Choroid plexus epithelial cell (primary cell): ENCODE measurements at regions not wholly inside any gene's neighbourhood (a gene's known extent, or its start where the extent isn't known, plus 50 kb on each side); places are given as distances from the start of the nearest gene placed in this dataset.
A peak's percentile ranks its signal among the peaks of the same experiment; 100 is the strongest.

Source experiments
- DNase-seq: peaks from one replicate; pipeline ENCODE4 v3.0.0-alpha.2; 2010; ENCODE audit warnings: low read depth
- H3K4me3 ChIP-seq: 2 replicates; pipeline ENCODE4 v1.5.1; 2011; ENCODE audit warnings: low read depth, mild to moderate bottlenecking, control low read depth, low read length, moderate library complexity
- TF ChIP-seq, protein P1 (sequence below): conservative IDR thresholded peaks from 2 replicates; pipeline ENCODE4 v1.5.1; 2011; ENCODE audit warnings: low read depth, mild to moderate bottlenecking, control low read depth, inconsistent platforms, low read length, moderate library complexity

DNA sequence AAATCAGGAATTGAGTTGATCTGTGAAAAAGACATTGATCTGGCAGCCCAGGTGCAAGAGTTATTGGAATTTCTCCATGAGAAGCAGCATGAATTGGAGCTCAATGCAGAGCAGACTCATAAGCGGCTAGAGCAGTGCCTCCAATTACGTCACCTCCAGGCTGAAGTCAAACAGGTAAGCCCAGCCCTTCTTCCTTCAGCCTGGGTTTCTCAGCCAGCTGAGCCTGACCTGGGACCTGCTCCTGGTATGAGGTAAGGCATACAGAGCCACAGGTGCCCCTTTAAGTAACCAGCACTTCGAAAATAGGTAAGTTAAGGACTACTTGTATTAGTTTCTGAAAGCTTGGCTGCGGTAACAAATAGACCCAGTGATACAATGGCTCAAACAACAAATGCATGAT lies 307.4 kb upstream of the UMPS start:
- TF ChIP-seq, protein P1, sequence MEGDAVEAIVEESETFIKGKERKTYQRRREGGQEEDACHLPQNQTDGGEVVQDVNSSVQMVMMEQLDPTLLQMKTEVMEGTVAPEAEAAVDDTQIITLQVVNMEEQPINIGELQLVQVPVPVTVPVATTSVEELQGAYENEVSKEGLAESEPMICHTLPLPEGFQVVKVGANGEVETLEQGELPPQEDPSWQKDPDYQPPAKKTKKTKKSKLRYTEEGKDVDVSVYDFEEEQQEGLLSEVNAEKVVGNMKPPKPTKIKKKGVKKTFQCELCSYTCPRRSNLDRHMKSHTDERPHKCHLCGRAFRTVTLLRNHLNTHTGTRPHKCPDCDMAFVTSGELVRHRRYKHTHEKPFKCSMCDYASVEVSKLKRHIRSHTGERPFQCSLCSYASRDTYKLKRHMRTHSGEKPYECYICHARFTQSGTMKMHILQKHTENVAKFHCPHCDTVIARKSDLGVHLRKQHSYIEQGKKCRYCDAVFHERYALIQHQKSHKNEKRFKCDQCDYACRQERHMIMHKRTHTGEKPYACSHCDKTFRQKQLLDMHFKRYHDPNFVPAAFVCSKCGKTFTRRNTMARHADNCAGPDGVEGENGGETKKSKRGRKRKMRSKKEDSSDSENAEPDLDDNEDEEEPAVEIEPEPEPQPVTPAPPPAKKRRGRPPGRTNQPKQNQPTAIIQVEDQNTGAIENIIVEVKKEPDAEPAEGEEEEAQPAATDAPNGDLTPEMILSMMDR, result no peak
- no peak overlapping the region for H3K4me3 ChIP-seq
- DNase-seq, result no peak

DNA sequence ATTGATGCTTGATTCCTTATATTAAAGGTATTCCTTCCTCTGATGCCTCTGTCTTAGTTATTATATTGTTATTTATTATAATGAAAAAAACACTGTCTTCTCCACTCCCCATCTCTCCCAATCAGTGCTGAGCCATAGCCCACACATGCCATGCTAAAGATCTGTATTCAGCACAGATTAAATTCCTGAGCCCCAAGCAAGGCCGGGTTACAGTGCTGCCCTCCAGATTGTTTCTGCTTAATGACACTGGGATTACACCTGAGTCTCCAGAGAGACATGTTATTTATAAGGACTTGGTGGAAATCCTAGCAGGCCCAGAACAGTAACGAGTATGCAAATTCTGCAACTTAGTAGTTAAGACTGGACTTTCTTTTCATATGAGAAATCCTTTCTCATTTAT lies 305.9 kb upstream of the UMPS start:
- H3K4me3 ChIP-seq, result no peak overlapping the region
- no peak for DNase-seq
- TF ChIP-seq, protein P1, result no peak

- TF ChIP-seq, protein P1, result no peak
- no peak overlapping the region for H3K4me3 ChIP-seq
- DNase-seq, result no peak
Observed at GRCh38 chr3:124425972-124426371, 304.3 kb upstream of the UMPS start.

- no peak for DNase-seq
- no peak overlapping the region for H3K4me3 ChIP-seq
- TF ChIP-seq, protein P1, result no peak
Observed at GRCh38 chr3:124428372-124429128, 301.7 kb upstream of the UMPS start.

- peak; percentile 26 for DNase-seq
- TF ChIP-seq, protein P1, result no peak
- no peak overlapping the region for H3K4me3 ChIP-seq
Observed at GRCh38 chr3:124429129-124429815, 301.0 kb upstream of the UMPS start.

DNA sequence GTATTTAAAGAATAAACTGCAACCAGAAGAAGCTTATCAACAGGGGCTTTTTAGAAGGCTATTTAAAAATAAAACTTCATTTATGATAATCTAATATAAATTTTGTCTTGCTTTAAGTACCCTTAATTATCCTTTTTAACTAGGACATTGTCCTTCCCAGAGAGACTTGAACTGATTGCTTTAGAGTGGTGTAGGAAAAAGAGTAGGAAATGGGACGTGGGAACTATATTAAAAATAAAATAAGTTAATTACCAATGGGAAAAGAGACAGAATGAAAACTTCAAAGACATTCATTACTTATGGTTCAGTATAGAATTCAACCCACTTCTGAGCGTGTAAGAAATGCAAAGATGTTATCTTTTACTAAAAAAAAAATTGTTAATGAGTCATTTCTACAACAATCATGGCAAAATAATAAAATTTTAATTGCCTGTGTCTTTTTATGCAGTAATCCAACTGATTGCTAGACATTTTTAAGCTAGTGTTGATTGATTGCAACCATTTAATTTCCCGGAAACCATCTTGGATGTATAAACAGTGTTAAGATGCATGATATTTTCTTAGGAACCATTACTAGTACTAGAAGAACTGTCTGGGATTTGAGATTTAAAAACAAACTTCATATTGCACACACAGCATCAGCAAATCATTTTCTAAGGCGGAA lies 298.8 kb upstream of the UMPS start:
- TF ChIP-seq, protein P1, result no peak
- H3K4me3 ChIP-seq, result no peak overlapping the region
- no peak for DNase-seq
